WTC11 (cell line): ENCODE measurements at regions not wholly inside any gene's neighbourhood (a gene's known extent, or its start where the extent isn't known, plus 50 kb on each side); places are given as distances from the start of the nearest gene placed in this dataset.

Source experiments
- AR ChIP-seq: fragments of 250-450 bp; sonication (Bioruptor Pico); IDR thresholded peaks from 2 replicates; pipeline ENCODE4 v1.9.0; 2021; ENCODE audit warnings: mild to moderate bottlenecking
- E2F1 ChIP-seq: sonication (generic); formaldehyde crosslinking; IDR thresholded peaks from 2 replicates; pipeline ENCODE4 v1.8.0; 2022; ENCODE audit warnings: mild to moderate bottlenecking, missing genetic modification reagents
- FOXP4 ChIP-seq: sonication (generic); formaldehyde crosslinking; IDR thresholded peaks from 2 replicates; pipeline ENCODE4 v1.8.0; 2022; ENCODE audit warnings: mild to moderate bottlenecking, missing genetic modification reagents
- MAX ChIP-seq: sonication (generic); formaldehyde crosslinking; IDR thresholded peaks from 2 replicates; pipeline ENCODE4 v1.8.0; 2022; ENCODE audit warnings: mild to moderate bottlenecking, missing genetic modification reagents
- NR2C2 ChIP-seq: sonication (generic); formaldehyde crosslinking; IDR thresholded peaks from 2 replicates; pipeline ENCODE4 v1.8.0; 2022; ENCODE audit warnings: mild to moderate bottlenecking, missing genetic modification reagents
- TCF7 ChIP-seq: sonication (generic); formaldehyde crosslinking; IDR thresholded peaks from 2 replicates; pipeline ENCODE4 v1.8.0; 2022; ENCODE audit warnings: mild to moderate bottlenecking, low read depth, missing genetic modification reagents, moderate library complexity
- ZBTB21 ChIP-seq: sonication (generic); formaldehyde crosslinking; IDR thresholded peaks from 2 replicates; pipeline ENCODE4 v1.8.1; 2023; ENCODE audit warnings: mild to moderate bottlenecking, missing genetic modification reagents, borderline replicate concordance
- ZBTB43 ChIP-seq: sonication (generic); formaldehyde crosslinking; IDR thresholded peaks from 2 replicates; pipeline ENCODE4 v1.8.1; 2023; ENCODE audit warnings: mild to moderate bottlenecking, missing genetic modification reagents
- ZNF416 ChIP-seq: fragments of 250-450 bp; sonication (Bioruptor Pico); IDR thresholded peaks from 2 replicates; pipeline ENCODE4 v1.9.0; 2021; ENCODE audit warnings: mild to moderate bottlenecking, inconsistent platforms
- TF ChIP-seq, protein P1 (sequence below): fragments of 200-600 bp; IDR thresholded peaks from 2 replicates; pipeline ENCODE4 v1.8.0; 2022; ENCODE audit warnings: antibody characterized with exemption
- TF ChIP-seq, protein P2 (sequence below): sonication (generic); formaldehyde crosslinking; conservative IDR thresholded peaks from 2 replicates; pipeline ENCODE4 v1.8.1; 2022; ENCODE audit warnings: mild to moderate bottlenecking, missing genetic modification reagents
- TF ChIP-seq, protein P3 (sequence below): sonication (generic); formaldehyde crosslinking; IDR thresholded peaks from 2 replicates; pipeline ENCODE4 v1.8.0; 2022; ENCODE audit warnings: mild to moderate bottlenecking, missing genetic modification reagents
- TF ChIP-seq, protein P4 (sequence below): fragments of 250-450 bp; sonication (Bioruptor Pico); IDR thresholded peaks from 2 replicates; pipeline ENCODE4 v1.9.0; 2021; ENCODE audit warnings: mild to moderate bottlenecking, borderline replicate concordance

DNA sequence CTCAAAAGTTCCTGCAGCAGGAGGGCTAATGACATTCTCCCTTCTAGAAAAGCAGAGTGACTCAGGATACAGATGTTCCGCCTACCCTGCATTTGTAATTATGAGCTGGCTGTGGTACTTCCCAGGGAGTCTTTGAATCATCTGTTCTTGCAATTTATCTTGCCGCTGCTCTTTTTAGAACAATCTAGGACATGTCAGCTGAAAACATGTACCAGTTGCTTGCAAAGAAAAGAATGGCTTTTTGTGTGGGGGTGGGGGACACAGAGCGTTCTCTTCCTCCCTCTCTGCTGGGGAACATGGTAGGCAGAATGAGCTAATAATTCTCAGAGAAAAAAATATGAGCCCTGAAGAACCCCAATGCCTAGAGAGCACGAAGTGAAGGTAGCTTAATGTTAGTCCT, 51.7 kb upstream of the TUT7 start:
- TF ChIP-seq, protein P1, sequence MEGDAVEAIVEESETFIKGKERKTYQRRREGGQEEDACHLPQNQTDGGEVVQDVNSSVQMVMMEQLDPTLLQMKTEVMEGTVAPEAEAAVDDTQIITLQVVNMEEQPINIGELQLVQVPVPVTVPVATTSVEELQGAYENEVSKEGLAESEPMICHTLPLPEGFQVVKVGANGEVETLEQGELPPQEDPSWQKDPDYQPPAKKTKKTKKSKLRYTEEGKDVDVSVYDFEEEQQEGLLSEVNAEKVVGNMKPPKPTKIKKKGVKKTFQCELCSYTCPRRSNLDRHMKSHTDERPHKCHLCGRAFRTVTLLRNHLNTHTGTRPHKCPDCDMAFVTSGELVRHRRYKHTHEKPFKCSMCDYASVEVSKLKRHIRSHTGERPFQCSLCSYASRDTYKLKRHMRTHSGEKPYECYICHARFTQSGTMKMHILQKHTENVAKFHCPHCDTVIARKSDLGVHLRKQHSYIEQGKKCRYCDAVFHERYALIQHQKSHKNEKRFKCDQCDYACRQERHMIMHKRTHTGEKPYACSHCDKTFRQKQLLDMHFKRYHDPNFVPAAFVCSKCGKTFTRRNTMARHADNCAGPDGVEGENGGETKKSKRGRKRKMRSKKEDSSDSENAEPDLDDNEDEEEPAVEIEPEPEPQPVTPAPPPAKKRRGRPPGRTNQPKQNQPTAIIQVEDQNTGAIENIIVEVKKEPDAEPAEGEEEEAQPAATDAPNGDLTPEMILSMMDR = no peak
- TF ChIP-seq FOXP4 (CRISPR knock-in tag) (no peak), TCF7 (no peak), ZBTB43 (CRISPR knock-in tag) (no peak), AR (CRISPR knock-in tag) (no peak), MAX (no peak), ZNF416 (CRISPR knock-in tag) (no peak), ZBTB21 (no peak), E2F1 (no peak), NR2C2 (CRISPR knock-in tag) (no peak)
- TF ChIP-seq, protein P2, sequence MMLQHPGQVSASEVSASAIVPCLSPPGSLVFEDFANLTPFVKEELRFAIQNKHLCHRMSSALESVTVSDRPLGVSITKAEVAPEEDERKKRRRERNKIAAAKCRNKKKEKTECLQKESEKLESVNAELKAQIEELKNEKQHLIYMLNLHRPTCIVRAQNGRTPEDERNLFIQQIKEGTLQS (CRISPR knock-in tag) = no peak
- TF ChIP-seq, protein P3, sequence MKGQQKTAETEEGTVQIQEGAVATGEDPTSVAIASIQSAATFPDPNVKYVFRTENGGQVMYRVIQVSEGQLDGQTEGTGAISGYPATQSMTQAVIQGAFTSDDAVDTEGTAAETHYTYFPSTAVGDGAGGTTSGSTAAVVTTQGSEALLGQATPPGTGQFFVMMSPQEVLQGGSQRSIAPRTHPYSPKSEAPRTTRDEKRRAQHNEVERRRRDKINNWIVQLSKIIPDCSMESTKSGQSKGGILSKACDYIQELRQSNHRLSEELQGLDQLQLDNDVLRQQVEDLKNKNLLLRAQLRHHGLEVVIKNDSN (CRISPR knock-in tag) = no peak
- TF ChIP-seq, protein P4, sequence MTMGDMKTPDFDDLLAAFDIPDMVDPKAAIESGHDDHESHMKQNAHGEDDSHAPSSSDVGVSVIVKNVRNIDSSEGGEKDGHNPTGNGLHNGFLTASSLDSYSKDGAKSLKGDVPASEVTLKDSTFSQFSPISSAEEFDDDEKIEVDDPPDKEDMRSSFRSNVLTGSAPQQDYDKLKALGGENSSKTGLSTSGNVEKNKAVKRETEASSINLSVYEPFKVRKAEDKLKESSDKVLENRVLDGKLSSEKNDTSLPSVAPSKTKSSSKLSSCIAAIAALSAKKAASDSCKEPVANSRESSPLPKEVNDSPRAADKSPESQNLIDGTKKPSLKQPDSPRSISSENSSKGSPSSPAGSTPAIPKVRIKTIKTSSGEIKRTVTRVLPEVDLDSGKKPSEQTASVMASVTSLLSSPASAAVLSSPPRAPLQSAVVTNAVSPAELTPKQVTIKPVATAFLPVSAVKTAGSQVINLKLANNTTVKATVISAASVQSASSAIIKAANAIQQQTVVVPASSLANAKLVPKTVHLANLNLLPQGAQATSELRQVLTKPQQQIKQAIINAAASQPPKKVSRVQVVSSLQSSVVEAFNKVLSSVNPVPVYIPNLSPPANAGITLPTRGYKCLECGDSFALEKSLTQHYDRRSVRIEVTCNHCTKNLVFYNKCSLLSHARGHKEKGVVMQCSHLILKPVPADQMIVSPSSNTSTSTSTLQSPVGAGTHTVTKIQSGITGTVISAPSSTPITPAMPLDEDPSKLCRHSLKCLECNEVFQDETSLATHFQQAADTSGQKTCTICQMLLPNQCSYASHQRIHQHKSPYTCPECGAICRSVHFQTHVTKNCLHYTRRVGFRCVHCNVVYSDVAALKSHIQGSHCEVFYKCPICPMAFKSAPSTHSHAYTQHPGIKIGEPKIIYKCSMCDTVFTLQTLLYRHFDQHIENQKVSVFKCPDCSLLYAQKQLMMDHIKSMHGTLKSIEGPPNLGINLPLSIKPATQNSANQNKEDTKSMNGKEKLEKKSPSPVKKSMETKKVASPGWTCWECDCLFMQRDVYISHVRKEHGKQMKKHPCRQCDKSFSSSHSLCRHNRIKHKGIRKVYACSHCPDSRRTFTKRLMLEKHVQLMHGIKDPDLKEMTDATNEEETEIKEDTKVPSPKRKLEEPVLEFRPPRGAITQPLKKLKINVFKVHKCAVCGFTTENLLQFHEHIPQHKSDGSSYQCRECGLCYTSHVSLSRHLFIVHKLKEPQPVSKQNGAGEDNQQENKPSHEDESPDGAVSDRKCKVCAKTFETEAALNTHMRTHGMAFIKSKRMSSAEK = no peak
